Left hindlimb (tissue), 1 donor: ENCODE measurements at regions not wholly inside any gene's neighbourhood (a gene's known extent, or its start where the extent isn't known, plus 50 kb on each side); places are given as distances from the start of the nearest gene placed in this dataset.
A peak's percentile ranks its signal among the peaks of the same experiment; 100 is the strongest.

ENCODE experiments used
- DNase-seq: peaks from one replicate; pipeline ENCODE4 v3.0.0-alpha.2; 2018

- no peak for DNase-seq
Measured at GRCh38 chr6:167710363-167710920, 116.3 kb upstream of the AFDN start.

GRCh38 chr6:167711211-167711610 lies 115.5 kb upstream of the AFDN start:
- DNase-seq: no peak

- DNase-seq: no peak
Measured at GRCh38 chr6:167711768-167712730, 114.7 kb upstream of the AFDN start.

GRCh38 chr6:167712731-167713475 lies 113.8 kb upstream of the AFDN start:
- DNase-seq: no peak

GRCh38 chr6:167714152-167714551 lies 112.6 kb upstream of the AFDN start:
- DNase-seq: no peak

GRCh38 chr6:167717455-167717854 lies 109.3 kb upstream of the AFDN start:
- DNase-seq: no peak

- no peak for DNase-seq
Measured at GRCh38 chr6:167717867-167718266, 108.8 kb upstream of the AFDN start.

GRCh38 chr6:167719920-167720319 lies 106.8 kb upstream of the AFDN start:
- DNase-seq: no peak

- DNase-seq: no peak
Measured at GRCh38 chr6:167720456-167721285, 106.0 kb upstream of the AFDN start.

- DNase-seq: no peak
Measured at GRCh38 chr6:167721291-167721690, 105.4 kb upstream of the AFDN start.

- no peak for DNase-seq
Measured at GRCh38 chr6:167722634-167723309, 103.9 kb upstream of the AFDN start.

- DNase-seq: no peak
Measured at GRCh38 chr6:167726043-167726621, 100.6 kb upstream of the AFDN start.

GRCh38 chr6:167730441-167730840 lies 96.3 kb upstream of the AFDN start:
- DNase-seq: no peak

- no peak for DNase-seq
Measured at GRCh38 chr6:167731216-167731615, 95.5 kb upstream of the AFDN start.

GRCh38 chr6:167731731-167732422 lies 94.8 kb upstream of the AFDN start:
- no peak for DNase-seq

- DNase-seq: peak; percentile 61
Measured at GRCh38 chr6:167733740-167734661, 92.7 kb upstream of the AFDN start.

- no peak for DNase-seq
Measured at GRCh38 chr6:167734662-167735083, 92.0 kb upstream of the AFDN start.

GRCh38 chr6:167735084-167735950 lies 91.4 kb upstream of the AFDN start:
- no peak for DNase-seq

- no peak for DNase-seq
Measured at GRCh38 chr6:167735951-167736288, 90.8 kb upstream of the AFDN start.
